Stimulated activated naive B cell treated with anti-CD40 and anti-IgM and Interleukin-4, amounts not matched to agents 10 μg/mL and 1 μg/mL and 100 μg/mL, for 72 hours (primary cell): ENCODE measurements at regions not wholly inside any gene's neighbourhood (a gene's known extent, or its start where the extent isn't known, plus 50 kb on each side); places are given as distances from the start of the nearest gene placed in this dataset.

ENCODE experiments used
- ATAC-seq, 2 donors: fragments of 150-1000 bp; cut with Tn5 transposase; replicated peaks; 2 replicates each; pipeline ENCODE4 v1.10.0; 2021; ENCODE audit warnings: moderate library complexity in 1 of 2
- DNase-seq: peaks from one replicate; pipeline ENCODE4 v3.0.0; 2021
- H3K27ac Mint-ChIP-seq: one replicate; pipeline ENCODE4 v1.8.0; 2022; ENCODE audit warnings: mild to moderate bottlenecking, mixed read lengths
- H3K27me3 Mint-ChIP-seq, 2 donors: one replicate each; pipeline ENCODE4 v1.8.0; 2022; ENCODE audit warnings: mixed read lengths in 2 of 2
- H3K36me3 Mint-ChIP-seq, 2 donors: one replicate each; pipeline ENCODE4 v1.8.0; 2022; ENCODE audit warnings: mixed read lengths in 2 of 2, mild to moderate bottlenecking in 1 of 2
- H3K4me1 Mint-ChIP-seq, 2 donors: one replicate each; pipeline ENCODE4 v1.8.0; 2022; ENCODE audit warnings: mixed read lengths in 2 of 2, mild to moderate bottlenecking in 1 of 2
- H3K4me3 Mint-ChIP-seq, 2 donors: one replicate each; pipeline ENCODE4 v1.8.0; 2022; ENCODE audit warnings: mild to moderate bottlenecking in 2 of 2, mixed read lengths in 2 of 2, moderate library complexity in 1 of 2
- H3K9me3 Mint-ChIP-seq, 2 donors: one replicate each; pipeline ENCODE4 v1.8.0; 2022; ENCODE audit warnings: mixed read lengths in 2 of 2, mild to moderate bottlenecking in 1 of 2

DNA sequence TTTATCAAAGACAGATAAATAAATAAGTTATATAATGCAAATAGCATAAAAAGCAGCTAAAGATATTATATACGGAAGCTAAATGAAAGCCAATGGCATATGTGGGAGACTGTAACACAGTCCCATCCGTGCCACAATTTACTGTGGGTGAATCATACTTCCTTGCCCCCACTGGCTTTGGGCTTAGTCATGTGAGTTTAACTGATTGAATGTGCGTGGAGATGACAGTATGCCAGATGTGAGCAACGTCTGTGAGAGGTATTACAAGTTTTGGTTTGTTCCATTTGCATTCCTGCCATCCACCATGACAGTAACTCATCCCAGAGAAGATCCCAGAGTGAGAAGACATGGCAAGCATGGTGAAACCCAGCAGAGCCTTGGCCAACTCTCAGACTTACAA lies 340.0 kb downstream of the SUCLA2 start:
- H3K36me3 Mint-ChIP-seq = no peaks in the 10 kb centered on the region
- ATAC-seq (no peak), DNase-seq (no peak)
- H3K27ac Mint-ChIP-seq = no peak overlapping the region
- H3K4me1 Mint-ChIP-seq = no peaks in the 10 kb centered on the region
- H3K27me3 Mint-ChIP-seq = peaks cover 16 to 19% of the 10 kb centered on the region in 2 donors
- H3K9me3 Mint-ChIP-seq = peaks cover 0 to 4% of the 10 kb centered on the region in 2 donors
- H3K4me3 Mint-ChIP-seq = no peak overlapping the region

DNA sequence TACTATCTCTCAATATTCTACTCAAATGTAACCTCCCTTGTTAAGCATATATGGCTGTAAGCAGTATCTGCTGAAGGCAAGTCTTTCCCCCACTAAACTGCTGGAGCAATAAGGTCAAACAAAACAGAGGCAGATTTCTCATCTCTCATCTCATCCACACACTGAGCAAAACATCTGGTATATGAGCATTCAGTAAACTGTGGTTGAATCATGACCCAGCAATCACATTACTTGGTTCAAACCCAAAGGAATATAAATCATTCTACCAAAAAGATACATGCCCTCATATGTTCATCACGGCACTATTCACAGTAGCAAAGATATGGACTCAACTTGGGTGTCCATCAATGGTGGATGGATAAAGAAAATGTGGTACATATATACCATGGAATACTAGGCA lies 344.4 kb downstream of the SUCLA2 start:
- Mint-ChIP-seq H3K27ac (no peak overlapping the region), H3K36me3 (no peaks in the 10 kb centered on the region), H3K27me3 (peaks cover 24 to 25% of the 10 kb centered on the region in 2 donors), H3K9me3 (peaks cover 0 to 4% of the 10 kb centered on the region in 2 donors), H3K4me1 (no peaks in the 10 kb centered on the region), H3K4me3 (no peak overlapping the region)
- ATAC-seq (no peak), DNase-seq (no peak)

DNA sequence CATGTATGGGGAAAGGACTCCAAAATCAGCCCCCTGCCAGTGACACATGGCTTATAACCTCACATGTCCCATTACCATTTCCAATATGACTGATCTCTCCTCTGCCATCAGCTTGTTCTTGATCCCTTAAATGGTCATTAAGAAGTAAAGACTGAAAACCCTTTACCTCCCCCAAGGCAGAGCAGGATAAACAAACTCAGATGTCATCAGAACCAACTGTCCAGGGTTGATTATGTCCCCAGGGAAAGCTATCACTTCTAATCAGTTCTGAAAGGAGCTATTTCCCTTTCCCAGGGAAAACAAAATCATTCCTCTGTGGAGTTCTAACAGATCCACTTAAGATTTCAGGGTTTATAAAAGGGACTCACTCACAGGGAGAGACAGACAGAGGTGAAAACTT lies 350.9 kb downstream of the SUCLA2 start:
- peaks cover 0 to 2% of the 10 kb centered on the region in 2 donors for H3K36me3 Mint-ChIP-seq
- no peak overlapping the region for H3K27ac Mint-ChIP-seq
- H3K4me3 Mint-ChIP-seq = no peak overlapping the region
- H3K27me3 Mint-ChIP-seq = peaks cover 16 to 18% of the 10 kb centered on the region in 2 donors
- H3K9me3 Mint-ChIP-seq = peaks cover 0 to 2% of the 10 kb centered on the region in 2 donors
- H3K4me1 Mint-ChIP-seq = no peaks in the 10 kb centered on the region
- ATAC-seq (no peak), DNase-seq (no peak)

DNA sequence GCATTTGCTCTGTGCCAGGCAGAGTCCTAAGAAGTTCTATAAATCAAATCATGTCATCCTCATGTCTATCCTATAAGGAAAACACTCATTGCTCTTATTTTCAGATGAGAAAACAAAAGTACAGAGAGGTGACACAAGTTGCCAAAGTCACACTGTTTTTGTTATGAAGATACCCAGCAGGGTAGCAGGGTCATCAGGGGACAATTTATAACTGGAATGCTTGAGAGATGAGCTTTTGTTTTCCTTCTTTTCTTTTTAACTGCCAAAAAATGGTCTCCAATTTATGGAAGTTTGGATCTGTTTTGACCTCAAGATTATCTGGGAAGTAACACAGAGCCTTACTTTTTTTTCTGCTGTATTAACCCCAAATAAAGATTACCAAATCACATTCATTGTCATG lies 354.1 kb downstream of the SUCLA2 start:
- Mint-ChIP-seq H3K36me3 (peaks cover 0 to 2% of the 10 kb centered on the region in 2 donors), H3K4me1 (no peaks in the 10 kb centered on the region), H3K27me3 (peaks cover 12 to 13% of the 10 kb centered on the region in 2 donors), H3K27ac (no peak overlapping the region), H3K4me3 (no peak overlapping the region), H3K9me3 (peaks cover 0 to 2% of the 10 kb centered on the region in 2 donors)
- DNase-seq (no peak), ATAC-seq (no peak)

- peaks cover 12 to 13% of the 10 kb centered on the region in 2 donors for H3K27me3 Mint-ChIP-seq
- H3K4me1 Mint-ChIP-seq = no peaks in the 10 kb centered on the region
- peaks cover 0 to 2% of the 10 kb centered on the region in 2 donors for H3K36me3 Mint-ChIP-seq
- no peak overlapping the region for H3K27ac Mint-ChIP-seq
- ATAC-seq = no peak
- DNase-seq = no peak
- H3K4me3 Mint-ChIP-seq = no peak overlapping the region
- H3K9me3 Mint-ChIP-seq = peaks cover 0 to 2% of the 10 kb centered on the region in 2 donors
Observed at GRCh38 chr13:47646298-47646697, 354.8 kb downstream of the SUCLA2 start.

- Mint-ChIP-seq H3K4me1 (no peaks in the 10 kb centered on the region), H3K27ac (no peak overlapping the region), H3K36me3 (no peaks in the 10 kb centered on the region), H3K4me3 (no peak overlapping the region), H3K9me3 (peaks cover 10 to 14% of the 10 kb centered on the region in 2 donors), H3K27me3 (peaks cover 4 to 8% of the 10 kb centered on the region in 2 donors)
- ATAC-seq = no peak
- DNase-seq = no peak
Observed at GRCh38 chr13:47639738-47640447, 361.2 kb downstream of the SUCLA2 start.

DNA sequence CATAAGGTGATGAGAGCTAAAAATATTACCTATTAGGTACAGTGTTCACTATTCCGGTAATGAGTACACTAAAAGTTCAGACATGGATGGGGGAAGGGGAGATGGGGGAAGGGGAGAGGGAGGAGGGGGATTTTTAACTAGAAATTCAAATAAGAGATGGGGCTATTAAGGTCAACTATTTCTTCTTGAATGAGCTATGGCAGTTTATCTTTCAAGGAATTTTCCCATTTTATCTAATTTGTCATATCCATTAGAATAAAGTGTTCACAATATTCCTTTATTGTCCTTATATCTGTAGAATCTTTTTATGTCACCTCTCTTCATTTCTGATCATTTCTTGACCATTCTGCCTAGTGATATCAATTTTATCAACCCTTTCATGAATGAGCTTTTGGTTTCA lies 362.4 kb downstream of the SUCLA2 start:
- Mint-ChIP-seq H3K36me3 (no peaks in the 10 kb centered on the region), H3K9me3 (peaks cover 13 to 17% of the 10 kb centered on the region in 2 donors), H3K4me1 (no peaks in the 10 kb centered on the region), H3K27me3 (peaks cover 8 to 12% of the 10 kb centered on the region in 2 donors), H3K27ac (no peak overlapping the region), H3K4me3 (no peak overlapping the region)
- DNase-seq (no peak), ATAC-seq (no peak)

GRCh38 chr13:47632311-47632710 lies 368.8 kb downstream of the SUCLA2 start:
- Mint-ChIP-seq H3K27me3 (peaks cover 13 to 24% of the 10 kb centered on the region in 2 donors), H3K9me3 (peaks cover 14 to 23% of the 10 kb centered on the region in 2 donors), H3K4me3 (no peak overlapping the region), H3K27ac (no peak overlapping the region), H3K36me3 (no peaks in the 10 kb centered on the region), H3K4me1 (no peaks in the 10 kb centered on the region)
- no peak for ATAC-seq
- DNase-seq = no peak

DNA sequence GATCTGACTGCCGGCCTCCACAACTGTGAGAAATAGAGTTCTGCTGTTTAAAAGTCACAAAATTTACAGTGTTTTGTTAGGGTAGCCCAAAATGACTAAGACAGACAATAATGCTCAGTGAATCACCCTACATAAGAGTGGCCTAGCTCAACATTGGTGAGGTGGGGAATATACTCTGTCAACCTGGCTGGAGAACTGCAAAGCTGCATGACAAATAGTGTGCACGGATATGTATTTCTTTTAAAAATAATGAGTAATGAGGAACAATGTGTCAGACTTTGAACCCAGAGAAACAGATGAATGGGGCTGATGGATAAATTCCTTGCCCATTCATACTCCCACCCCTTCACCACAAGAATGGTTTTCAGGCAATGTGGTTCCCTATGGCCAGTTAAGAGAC lies 372.4 kb downstream of the SUCLA2 start:
- Mint-ChIP-seq H3K27ac (no peak overlapping the region), H3K27me3 (peaks cover 12 to 30% of the 10 kb centered on the region in 2 donors), H3K4me1 (no peaks in the 10 kb centered on the region), H3K4me3 (no peak overlapping the region), H3K9me3 (peaks cover 1 to 6% of the 10 kb centered on the region in 2 donors), H3K36me3 (no peaks in the 10 kb centered on the region)
- ATAC-seq (no peak), DNase-seq (no peak)

DNA sequence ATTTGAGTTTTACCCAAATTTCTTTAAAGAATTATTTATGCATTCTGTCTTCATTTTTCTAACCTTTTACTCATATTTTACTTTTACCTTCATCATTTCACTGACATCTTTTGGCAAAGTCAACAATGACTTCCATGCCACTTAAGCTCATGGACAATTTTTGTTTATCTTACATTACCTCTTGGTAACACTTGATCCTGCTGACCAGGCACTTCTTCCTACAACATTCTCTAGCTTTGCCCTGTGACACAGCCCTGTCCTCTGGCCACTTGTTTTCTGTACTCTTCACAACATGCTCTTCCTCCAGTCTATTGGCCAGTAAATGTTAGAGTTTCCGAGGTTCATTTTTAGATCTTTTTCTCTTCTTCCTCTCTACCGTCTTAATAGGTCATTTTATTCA lies 377.2 kb downstream of the SUCLA2 start:
- Mint-ChIP-seq H3K27ac (no peak overlapping the region), H3K4me3 (no peak overlapping the region), H3K36me3 (no peaks in the 10 kb centered on the region), H3K9me3 (peaks cover 2 to 3% of the 10 kb centered on the region in 2 donors), H3K27me3 (peaks cover 20 to 36% of the 10 kb centered on the region in 2 donors), H3K4me1 (no peaks in the 10 kb centered on the region)
- DNase-seq (no peak), ATAC-seq (no peak)

GRCh38 chr13:47621931-47622330 lies 379.1 kb downstream of the SUCLA2 start:
- peaks cover 2 to 7% of the 10 kb centered on the region in 2 donors for H3K9me3 Mint-ChIP-seq
- peaks cover 15 to 37% of the 10 kb centered on the region in 2 donors for H3K27me3 Mint-ChIP-seq
- DNase-seq = no peak
- no peak for ATAC-seq
- no peaks in the 10 kb centered on the region for H3K36me3 Mint-ChIP-seq
- H3K4me1 Mint-ChIP-seq = no peaks in the 10 kb centered on the region
- no peak overlapping the region for H3K4me3 Mint-ChIP-seq
- H3K27ac Mint-ChIP-seq = no peak overlapping the region

DNA sequence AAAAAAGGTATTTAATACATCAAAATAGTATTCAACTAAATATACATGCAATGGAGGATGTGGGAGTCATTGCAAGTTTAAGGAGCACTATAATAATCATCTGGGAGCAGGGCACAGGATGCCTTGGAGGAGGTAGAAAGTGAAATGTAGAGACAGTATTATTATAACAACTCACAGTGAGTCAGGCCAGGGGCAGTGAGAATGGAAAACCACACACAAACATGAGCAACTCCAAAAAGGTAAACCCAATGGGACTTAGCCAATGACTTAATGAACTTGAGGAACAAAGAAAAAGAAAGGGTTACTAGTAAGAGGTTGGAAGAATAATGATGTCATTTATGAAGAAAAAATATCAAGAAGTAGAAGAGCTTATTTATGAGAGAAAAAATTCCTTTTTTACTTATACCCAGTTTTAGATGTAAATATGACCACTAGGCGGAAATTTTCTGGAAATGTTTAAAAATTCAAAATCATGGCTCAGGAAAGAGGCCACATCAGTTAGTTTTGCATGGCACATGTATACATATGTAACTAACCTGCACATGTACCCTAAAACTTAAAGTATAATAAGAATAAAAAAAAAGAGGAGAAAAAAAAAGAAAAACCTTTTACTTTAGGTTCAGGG lies 389.3 kb downstream of the SUCLA2 start:
- peaks cover 2 to 12% of the 10 kb centered on the region in 2 donors for H3K9me3 Mint-ChIP-seq
- no peak for ATAC-seq
- no peaks in the 10 kb centered on the region for H3K4me1 Mint-ChIP-seq
- no peak overlapping the region for H3K27ac Mint-ChIP-seq
- no peak overlapping the region for H3K4me3 Mint-ChIP-seq
- no peaks in the 10 kb centered on the region for H3K36me3 Mint-ChIP-seq
- H3K27me3 Mint-ChIP-seq = no peaks in the 10 kb centered on the region
- no peak for DNase-seq

GRCh38 chr13:47610687-47611086 lies 390.4 kb downstream of the SUCLA2 start:
- Mint-ChIP-seq H3K4me3 (no peak overlapping the region), H3K36me3 (no peaks in the 10 kb centered on the region), H3K9me3 (peaks cover 2 to 12% of the 10 kb centered on the region in 2 donors), H3K27me3 (no peaks in the 10 kb centered on the region), H3K27ac (no peak overlapping the region), H3K4me1 (no peaks in the 10 kb centered on the region)
- DNase-seq (no peak), ATAC-seq (no peak)

- no peaks in the 10 kb centered on the region for H3K4me1 Mint-ChIP-seq
- peaks cover 8 to 21% of the 10 kb centered on the region in 2 donors for H3K9me3 Mint-ChIP-seq
- H3K4me3 Mint-ChIP-seq = no peak overlapping the region
- H3K36me3 Mint-ChIP-seq = no peaks in the 10 kb centered on the region
- DNase-seq (no peak), ATAC-seq (no peak)
- H3K27ac Mint-ChIP-seq = no peak overlapping the region
- H3K27me3 Mint-ChIP-seq = peaks cover 0 to 5% of the 10 kb centered on the region in 2 donors
Observed at GRCh38 chr13:47603365-47603764, 397.7 kb downstream of the SUCLA2 start.

- Mint-ChIP-seq H3K27ac (no peak overlapping the region), H3K36me3 (no peaks in the 10 kb centered on the region), H3K9me3 (peaks cover 2 to 12% of the 10 kb centered on the region in 2 donors), H3K4me3 (no peak overlapping the region), H3K27me3 (peaks cover 0 to 5% of the 10 kb centered on the region in 2 donors), H3K4me1 (no peaks in the 10 kb centered on the region)
- ATAC-seq (no peak), DNase-seq (no peak)
Observed at GRCh38 chr13:47598340-47598911, 402.6 kb downstream of the SUCLA2 start.
